Breast epithelium (tissue), 3 donors: ENCODE measurements at regions not wholly inside any gene's neighbourhood (a gene's known extent, or its start where the extent isn't known, plus 50 kb on each side); places are given as distances from the start of the nearest gene placed in this dataset.

ENCODE experiments used
- POLR2A ChIP-seq: fragments of 450-650 bp; IDR thresholded peaks from one replicate; pipeline ENCODE4 v1.6.1; 2016; ENCODE audit warnings: antibody characterized with exemption, mild to moderate bottlenecking, moderate library complexity
- POLR2AphosphoS5 ChIP-seq, 3 donors: sonication (generic); formaldehyde crosslinking; IDR thresholded peaks; one replicate each; pipeline ENCODE4 v1.6.1; 2017; ENCODE audit warnings: antibody characterized with exemption in 3 of 3
- TF ChIP-seq, protein P1 (sequence below), 3 donors: fragments of 450-650 bp; IDR thresholded peaks; one replicate each; pipeline ENCODE4 v1.5.1; 2016 to 2017; ENCODE audit warnings: antibody characterized with exemption in 3 of 3, mild to moderate bottlenecking in 3 of 3, moderate library complexity in 3 of 3

DNA sequence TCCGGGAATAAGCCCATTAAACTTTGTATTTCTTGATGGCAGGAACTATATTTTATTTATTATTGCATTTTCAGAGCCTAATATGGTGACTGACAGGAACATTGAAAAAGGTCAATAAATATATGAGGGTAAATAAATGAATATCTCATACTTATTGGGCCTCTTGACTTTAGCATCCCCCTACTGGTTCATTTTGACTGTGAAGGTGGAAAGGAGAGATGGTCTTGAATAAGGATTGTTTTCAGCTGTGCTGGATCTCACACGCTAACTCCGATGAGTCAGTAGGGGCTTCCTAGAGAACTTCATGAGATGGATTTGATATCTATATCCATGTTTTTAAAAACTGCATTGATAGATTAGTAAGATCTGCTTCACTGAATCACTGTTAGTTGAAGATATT, 1026.0 kb downstream of the REEP3 start:
- TF ChIP-seq, protein P1, sequence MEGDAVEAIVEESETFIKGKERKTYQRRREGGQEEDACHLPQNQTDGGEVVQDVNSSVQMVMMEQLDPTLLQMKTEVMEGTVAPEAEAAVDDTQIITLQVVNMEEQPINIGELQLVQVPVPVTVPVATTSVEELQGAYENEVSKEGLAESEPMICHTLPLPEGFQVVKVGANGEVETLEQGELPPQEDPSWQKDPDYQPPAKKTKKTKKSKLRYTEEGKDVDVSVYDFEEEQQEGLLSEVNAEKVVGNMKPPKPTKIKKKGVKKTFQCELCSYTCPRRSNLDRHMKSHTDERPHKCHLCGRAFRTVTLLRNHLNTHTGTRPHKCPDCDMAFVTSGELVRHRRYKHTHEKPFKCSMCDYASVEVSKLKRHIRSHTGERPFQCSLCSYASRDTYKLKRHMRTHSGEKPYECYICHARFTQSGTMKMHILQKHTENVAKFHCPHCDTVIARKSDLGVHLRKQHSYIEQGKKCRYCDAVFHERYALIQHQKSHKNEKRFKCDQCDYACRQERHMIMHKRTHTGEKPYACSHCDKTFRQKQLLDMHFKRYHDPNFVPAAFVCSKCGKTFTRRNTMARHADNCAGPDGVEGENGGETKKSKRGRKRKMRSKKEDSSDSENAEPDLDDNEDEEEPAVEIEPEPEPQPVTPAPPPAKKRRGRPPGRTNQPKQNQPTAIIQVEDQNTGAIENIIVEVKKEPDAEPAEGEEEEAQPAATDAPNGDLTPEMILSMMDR (IDR thresholded peaks at IDR 0.05): no peak
- TF ChIP-seq POLR2A: no peak
- TF ChIP-seq POLR2AphosphoS5 (IDR thresholded peaks at IDR 0.05): no peak
